ENCODE measurements at regions not wholly inside any gene's neighbourhood (a gene's known extent, or its start where the extent isn't known, plus 50 kb on each side); places are given as distances from the start of the nearest gene placed in this dataset.

DNA sequence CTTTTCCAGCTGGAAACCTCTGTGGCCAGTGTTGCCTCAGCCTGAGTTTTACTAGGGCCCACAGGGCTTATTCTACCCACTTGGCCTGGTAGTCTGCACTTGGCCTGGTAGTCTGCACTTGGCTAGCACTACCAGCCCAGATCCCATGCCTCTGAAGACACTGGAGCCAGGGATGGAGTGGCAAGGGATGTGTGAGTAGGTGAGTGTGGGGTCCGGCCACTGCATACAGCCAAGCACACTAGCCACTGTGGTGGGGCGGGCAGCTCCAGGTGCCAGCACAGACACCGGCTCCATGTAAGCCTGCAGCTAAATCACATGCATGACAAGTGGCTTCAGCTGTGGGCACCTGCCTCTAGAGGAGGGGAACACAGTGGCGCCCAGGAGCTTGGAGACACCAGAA, 63.4 kb upstream of the NAV3 start:
- TF ChIP-seq SUZ12 (IDR thresholded peaks at IDR 0.05; ENCODE audit: extremely low read depth, insufficient read depth, insufficient read length) (no peak), ZNF274 (IDR thresholded peaks at IDR 0.05; ENCODE audit: low read depth, low read length) (no peak), YY1 (IDR thresholded peaks at IDR 0.05; ENCODE audit: insufficient read depth, insufficient read length) (no peak)

All from NT2/D1 (cell line).